Stimulated activated naive CD8-positive, alpha-beta T cell treated with anti-CD3 and anti-CD28 coated beads, Interleukin-15, amount 100 ng/mL, for 72 hours (primary cell): ENCODE measurements at regions not wholly inside any gene's neighbourhood (a gene's known extent, or its start where the extent isn't known, plus 50 kb on each side); places are given as distances from the start of the nearest gene placed in this dataset.
"Not testable (repeated sequence)": the region's sequence is repeated elsewhere in the genome, so short reads cannot be mapped to it uniquely, and the experiment has no call there.

Source experiments
- ATAC-seq: fragments of 150-1000 bp; cut with Tn5 transposase; 2 replicates; pipeline ENCODE4 v1.10.0; 2021; ENCODE audit warnings: mild to moderate bottlenecking, moderate library complexity
- DNase-seq, 2 donors: peaks; one replicate each; pipeline ENCODE4 v3.0.0; 2021 to 2022
- H3K27ac Mint-ChIP-seq, 2 donors: one replicate each; pipeline ENCODE4 v1.8.0; 2022; ENCODE audit warnings: mild to moderate bottlenecking in 2 of 2, mixed read lengths in 2 of 2, moderate library complexity in 2 of 2
- H3K27me3 Mint-ChIP-seq: one replicate; pipeline ENCODE4 v1.8.0; 2022; ENCODE audit warnings: mixed read lengths
- H3K4me1 Mint-ChIP-seq: one replicate; pipeline ENCODE4 v1.8.0; 2022; ENCODE audit warnings: mild to moderate bottlenecking, mixed read lengths
- H3K4me3 Mint-ChIP-seq, 2 donors: one replicate each; pipeline ENCODE4 v1.8.0; 2022; ENCODE audit warnings: mild to moderate bottlenecking in 2 of 2, mixed read lengths in 2 of 2, moderate library complexity in 1 of 2
- H3K9me3 Mint-ChIP-seq, 2 donors: one replicate each; pipeline ENCODE4 v1.8.0; 2022; ENCODE audit warnings: mixed read lengths in 2 of 2

DNA sequence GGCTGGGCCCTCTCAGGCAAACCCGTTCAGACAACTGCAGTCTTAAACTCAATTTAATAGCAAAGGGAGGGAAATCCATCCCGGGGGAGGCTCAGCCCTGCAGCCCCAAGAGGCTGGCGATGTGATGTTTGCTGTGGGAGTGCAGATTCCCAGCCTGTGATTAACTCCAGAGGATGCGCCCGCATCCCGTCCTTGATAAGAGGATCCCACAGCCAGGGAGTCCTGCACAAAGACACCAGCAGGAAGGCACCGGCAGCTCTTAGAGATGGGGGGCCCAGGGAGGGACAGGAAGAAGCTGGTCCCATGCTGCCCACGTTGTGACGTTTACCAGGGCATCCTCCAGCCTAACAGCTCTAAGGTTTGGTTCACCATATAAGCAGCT, 64.7 kb downstream of the MRPL36 start:
- ATAC-seq, result no peak
- Mint-ChIP-seq H3K27me3 (peaks cover 40% of the 10 kb centered on the region), H3K4me3 (no peak overlapping the region), H3K9me3 (no peaks in the 10 kb centered on the region), H3K4me1 (no peaks in the 10 kb centered on the region), H3K27ac (no peak overlapping the region)
- no peak for DNase-seq

DNA sequence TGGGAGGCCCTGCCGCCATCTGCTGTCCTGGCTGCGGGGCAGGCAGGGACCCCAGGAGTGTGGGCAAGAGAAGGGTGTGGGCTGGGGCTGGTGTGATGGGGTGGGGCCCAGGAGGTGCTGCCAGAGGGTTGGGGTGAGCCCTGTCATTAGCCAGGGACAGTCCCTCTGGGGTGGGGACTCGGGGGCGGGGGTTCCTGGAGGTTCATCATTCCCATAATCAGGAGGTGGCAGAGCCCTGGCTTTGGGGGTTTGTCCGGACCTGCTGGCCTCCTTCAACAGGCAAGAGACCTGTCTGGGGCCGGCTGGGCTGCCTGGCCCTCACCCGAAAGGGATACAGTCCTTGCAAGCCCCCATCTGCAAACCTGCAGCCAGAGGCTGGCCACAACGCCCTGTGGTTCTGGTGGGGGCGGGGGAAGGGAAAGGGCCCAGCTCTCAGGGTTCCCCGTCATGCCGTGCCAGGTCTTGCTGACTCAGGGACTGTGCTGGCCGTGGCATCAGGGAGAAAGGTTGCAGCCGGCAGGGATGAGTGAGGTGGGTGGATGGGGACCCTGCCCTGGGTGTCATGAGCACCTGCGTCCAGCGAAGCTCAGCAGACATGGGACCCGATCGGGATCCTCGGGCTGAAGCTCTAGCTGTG, 65.2 kb downstream of the MRPL36 start:
- ATAC-seq (no peak), DNase-seq (no peak)
- H3K27me3 Mint-ChIP-seq, result peaks cover 41% of the 10 kb centered on the region
- no peak overlapping the region for H3K4me3 Mint-ChIP-seq
- no peaks in the 10 kb centered on the region for H3K4me1 Mint-ChIP-seq
- no peaks in the 10 kb centered on the region for H3K9me3 Mint-ChIP-seq
- H3K27ac Mint-ChIP-seq, result no peak overlapping the region

DNA sequence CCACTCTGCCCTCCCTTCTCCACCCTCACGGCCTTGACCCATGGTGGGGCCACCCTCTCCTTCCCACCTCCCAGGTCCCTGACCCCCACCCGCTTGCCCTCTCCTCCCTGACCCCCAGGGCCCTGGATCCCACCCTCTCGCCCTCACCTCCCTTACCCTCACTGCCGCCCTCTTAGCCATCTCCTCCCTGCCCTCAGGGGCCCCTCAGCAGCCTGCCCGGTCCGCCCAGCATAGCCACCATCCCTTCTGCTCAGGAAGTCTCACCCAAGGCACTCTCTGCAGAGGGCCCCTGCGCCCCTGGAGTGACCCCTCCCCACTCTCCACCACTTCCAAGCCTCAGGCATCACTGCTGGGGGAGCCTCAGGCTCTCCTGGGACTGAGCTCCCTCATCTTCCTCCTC, 66.3 kb downstream of the MRPL36 start:
- Mint-ChIP-seq H3K4me1 (no peaks in the 10 kb centered on the region), H3K27ac (no peak overlapping the region), H3K4me3 (no peak overlapping the region), H3K27me3 (peaks cover 41% of the 10 kb centered on the region), H3K9me3 (no peaks in the 10 kb centered on the region)
- DNase-seq (no peak), ATAC-seq (peak; percentile 57)

DNA sequence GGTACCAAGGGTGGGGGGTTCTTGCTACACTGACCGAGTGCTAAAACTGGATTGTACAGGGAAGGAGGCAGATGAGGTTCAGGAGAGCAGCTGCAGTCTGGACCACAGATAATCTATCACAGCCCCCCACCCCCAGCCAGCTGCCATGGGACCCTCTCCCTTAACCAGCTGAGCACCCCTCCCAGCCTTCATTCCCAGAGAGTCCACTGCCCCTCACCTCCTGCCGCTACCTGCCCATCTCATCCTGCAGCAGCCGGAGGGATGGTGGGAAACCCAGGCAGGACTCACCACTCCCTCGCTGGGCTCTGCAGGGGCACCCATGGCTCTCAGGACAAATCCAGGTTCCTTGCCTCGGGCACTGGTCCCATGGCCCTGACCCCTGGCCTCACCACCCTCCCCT, 66.7 kb downstream of the MRPL36 start:
- no peak overlapping the region for H3K27ac Mint-ChIP-seq
- H3K27me3 Mint-ChIP-seq, result peaks cover 43% of the 10 kb centered on the region
- DNase-seq, result no peak
- H3K4me3 Mint-ChIP-seq, result no peak overlapping the region
- no peak for ATAC-seq
- no peaks in the 10 kb centered on the region for H3K9me3 Mint-ChIP-seq
- H3K4me1 Mint-ChIP-seq, result no peaks in the 10 kb centered on the region

DNA sequence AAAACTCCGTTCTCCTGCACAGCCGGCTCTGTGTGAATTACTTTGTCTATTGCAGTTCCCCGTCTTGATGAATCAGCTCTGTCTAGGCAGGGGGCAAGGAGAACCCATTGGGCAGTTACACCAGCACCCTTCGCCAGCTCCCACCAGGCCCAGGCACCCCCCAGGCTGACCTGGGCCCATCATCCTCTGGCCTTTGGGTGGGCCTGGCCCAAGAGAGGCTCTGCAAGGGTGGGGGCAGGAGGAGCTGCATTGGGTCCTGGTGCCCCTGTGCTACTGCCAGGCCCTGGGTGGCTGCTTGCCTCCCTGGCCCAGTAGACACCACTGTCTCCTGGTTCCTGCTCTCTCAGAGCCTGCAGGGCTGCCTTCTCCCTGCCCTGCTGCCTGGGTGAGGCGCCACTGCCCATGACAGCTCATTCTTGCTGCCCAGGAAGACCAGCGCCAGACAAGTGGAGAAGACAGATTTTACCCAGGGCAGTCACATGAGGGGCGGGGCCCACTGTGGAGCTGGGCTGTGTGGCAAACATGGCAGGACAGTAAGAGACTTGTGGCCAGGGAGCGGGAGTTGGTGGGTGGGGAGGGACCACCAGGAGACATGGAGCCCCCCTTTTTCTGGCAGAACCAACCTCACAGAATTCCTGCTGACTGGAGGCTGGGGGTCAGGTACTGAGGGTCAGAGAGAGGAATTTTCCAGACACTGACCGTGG, 67.2 kb downstream of the MRPL36 start:
- H3K9me3 Mint-ChIP-seq, result no peaks in the 10 kb centered on the region
- ATAC-seq (no peak), DNase-seq (no peak)
- no peaks in the 10 kb centered on the region for H3K4me1 Mint-ChIP-seq
- no peak overlapping the region for H3K4me3 Mint-ChIP-seq
- no peak overlapping the region for H3K27ac Mint-ChIP-seq
- H3K27me3 Mint-ChIP-seq, result peaks cover 48% of the 10 kb centered on the region

DNA sequence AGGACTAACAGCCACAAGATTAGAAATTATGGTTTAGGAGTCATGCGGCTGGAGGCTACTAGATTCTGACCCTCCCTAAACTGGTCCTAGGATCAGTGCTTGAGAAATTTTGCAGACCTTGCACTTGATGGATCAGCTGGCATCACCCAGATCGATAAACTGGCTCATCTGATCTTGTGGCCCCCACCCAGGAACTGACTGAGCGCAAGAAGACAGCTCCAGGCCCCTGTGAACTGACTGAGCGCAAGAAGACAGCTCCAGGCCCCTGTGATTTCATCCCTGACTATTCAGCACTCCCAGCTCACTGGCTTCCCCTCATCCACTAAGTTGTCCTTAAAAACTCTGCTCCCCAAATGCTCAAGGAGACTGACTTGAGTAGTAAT, 67.8 kb downstream of the MRPL36 start:
- H3K27ac Mint-ChIP-seq, H3K4me3 Mint-ChIP-seq, H3K4me1 Mint-ChIP-seq, ATAC-seq, DNase-seq, H3K9me3 Mint-ChIP-seq: not testable (repeated sequence)
- H3K27me3 Mint-ChIP-seq, result peaks cover 54% of the 10 kb centered on the region

DNA sequence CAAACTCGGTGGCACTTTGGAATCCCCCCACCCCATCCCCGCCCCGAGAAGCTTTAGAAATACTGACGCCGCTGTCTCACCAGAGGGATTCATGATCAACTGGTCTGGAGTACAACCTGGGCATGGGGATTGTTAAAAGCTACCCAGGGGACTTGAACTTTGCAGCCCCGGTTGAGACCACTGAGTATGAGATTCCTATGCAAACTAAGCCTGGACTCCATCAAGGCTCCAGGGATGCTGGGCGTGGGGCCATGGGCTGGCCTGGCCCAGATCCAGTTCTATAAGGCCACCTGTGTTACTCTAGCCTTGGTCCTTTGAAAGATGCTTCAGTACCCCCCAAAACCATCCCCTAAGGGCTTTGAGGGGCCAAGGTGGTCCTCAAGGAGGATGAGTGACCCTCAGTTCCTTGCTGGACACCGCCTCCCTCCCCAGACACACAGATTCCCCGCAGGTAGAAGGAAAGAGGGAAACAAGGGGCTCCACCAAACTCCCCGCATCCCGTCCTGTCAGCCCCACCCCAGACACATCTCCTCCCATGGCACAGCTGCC, 68.5 kb downstream of the MRPL36 start:
- ATAC-seq, result no peak
- Mint-ChIP-seq H3K4me3 (no peak overlapping the region), H3K27ac (no peak overlapping the region), H3K4me1 (no peaks in the 10 kb centered on the region), H3K27me3 (peaks cover 55% of the 10 kb centered on the region), H3K9me3 (no peaks in the 10 kb centered on the region)
- DNase-seq, result no peak

DNA sequence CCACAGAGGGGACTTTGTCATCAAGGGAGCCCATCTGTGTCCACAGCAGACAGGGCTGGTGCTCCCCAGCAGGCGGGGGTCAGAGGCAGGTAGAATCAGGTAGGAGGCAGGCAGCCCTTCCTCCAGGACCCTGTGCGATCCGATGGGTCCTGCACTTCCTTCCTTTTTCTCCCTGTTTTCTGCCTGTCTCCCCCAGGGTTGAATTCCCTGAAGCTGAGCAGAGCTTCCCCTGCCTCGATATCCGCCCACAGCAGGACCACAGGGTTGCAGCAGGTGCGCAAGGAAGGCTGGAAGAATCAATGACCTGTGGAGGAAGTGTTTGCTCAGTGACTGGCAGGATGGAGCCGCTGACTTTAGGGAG, 69.2 kb downstream of the MRPL36 start:
- no peak for ATAC-seq
- peaks cover 58% of the 10 kb centered on the region for H3K27me3 Mint-ChIP-seq
- no peaks in the 10 kb centered on the region for H3K9me3 Mint-ChIP-seq
- peaks cover 6% of the 10 kb centered on the region for H3K4me1 Mint-ChIP-seq
- no peak for DNase-seq
- no peak overlapping the region for H3K4me3 Mint-ChIP-seq
- H3K27ac Mint-ChIP-seq, result no peak overlapping the region

DNA sequence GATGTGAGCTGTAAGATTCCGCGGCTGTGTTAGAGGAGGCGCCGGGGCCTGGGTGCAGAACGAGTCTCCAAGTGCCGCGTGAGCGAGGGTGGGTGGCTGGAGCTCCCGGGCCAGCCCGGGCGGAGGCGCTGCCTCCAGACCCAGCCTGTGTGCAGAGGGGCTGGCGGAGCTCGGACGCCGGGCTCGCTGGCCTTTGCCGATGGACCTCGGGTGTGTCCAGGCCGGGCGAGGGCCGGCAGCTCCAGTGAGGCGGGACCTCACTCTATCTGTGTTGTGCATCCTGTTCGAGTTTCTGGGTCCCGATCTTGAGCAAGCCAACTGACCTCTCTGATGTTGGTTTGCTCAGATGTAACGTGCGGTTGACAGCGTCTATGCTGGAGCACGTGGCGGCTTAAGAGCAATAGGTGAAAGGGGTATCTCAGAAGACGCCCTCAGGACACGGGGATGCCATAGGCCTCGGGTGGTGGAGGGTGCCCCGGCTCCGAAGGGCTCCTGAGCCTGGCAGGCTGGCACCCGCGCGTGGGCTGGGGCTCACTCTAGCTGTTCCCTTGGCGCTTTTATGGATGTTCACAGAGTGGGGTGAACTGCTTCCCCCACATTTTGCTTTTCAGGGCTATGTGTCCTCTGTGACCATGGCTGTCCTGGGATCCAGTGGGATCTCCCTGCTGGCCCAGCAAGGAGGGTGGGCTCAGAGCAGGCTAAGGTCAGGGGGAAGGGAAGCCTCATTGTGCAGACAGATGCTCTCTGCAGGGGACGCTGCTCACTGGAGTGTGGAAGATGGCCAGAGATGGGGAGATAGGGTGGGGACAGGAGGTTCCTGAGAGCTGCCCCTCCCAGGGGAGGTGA, 69.8 kb downstream of the MRPL36 start:
- H3K27ac Mint-ChIP-seq, result no peak overlapping the region
- DNase-seq (no peak), ATAC-seq (no peak)
- H3K9me3 Mint-ChIP-seq, result no peaks in the 10 kb centered on the region
- H3K27me3 Mint-ChIP-seq, result peaks cover 64% of the 10 kb centered on the region
- no peak overlapping the region for H3K4me3 Mint-ChIP-seq
- H3K4me1 Mint-ChIP-seq, result peaks cover 8% of the 10 kb centered on the region

DNA sequence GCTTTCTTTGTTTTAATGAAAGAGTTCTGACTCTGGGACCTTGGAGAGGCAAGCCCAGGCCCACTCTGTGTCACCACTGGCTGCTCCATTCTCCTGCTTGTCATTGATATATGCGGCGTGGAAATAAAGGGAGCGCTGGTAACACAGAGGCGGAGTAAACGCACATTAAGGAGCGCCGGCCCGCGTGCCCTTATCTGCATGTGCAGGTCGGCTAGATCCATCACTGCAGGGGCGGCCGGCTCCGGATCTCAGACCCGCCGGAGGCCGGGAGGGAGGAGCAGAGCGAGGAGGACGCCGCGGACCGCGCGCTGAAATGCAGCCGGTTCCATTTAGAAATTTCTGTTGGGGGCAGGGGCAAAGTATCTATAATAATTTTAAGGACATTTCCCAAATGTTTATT, 70.8 kb downstream of the MRPL36 start:
- H3K4me1 Mint-ChIP-seq, result peaks cover 8% of the 10 kb centered on the region
- no peak overlapping the region for H3K4me3 Mint-ChIP-seq
- H3K27ac Mint-ChIP-seq, result no peak overlapping the region
- H3K9me3 Mint-ChIP-seq, result no peaks in the 10 kb centered on the region
- ATAC-seq, result no peak
- no peak for DNase-seq
- H3K27me3 Mint-ChIP-seq, result peaks cover 72% of the 10 kb centered on the region

DNA sequence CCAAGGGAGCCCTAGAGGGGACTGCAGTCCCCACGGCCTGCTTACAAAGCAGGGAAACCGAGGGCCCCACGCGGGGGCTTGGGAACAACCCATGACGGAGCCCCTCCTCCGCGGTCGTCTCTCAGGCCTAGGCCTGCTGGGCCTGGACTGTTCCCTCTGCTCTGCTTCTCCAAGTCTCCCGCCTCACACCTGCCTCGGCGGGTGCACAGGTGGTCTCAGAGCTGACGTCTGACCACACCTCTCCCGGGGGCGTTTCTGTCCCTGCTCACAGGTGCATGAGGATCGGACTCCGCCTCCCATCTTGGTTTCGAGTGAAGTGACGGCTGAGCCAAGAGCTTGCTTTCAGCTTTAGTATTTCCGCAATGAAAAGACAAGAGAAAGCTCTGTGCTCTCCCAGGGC, 72.1 kb downstream of the MRPL36 start:
- DNase-seq (no peak), ATAC-seq (no peak)
- H3K27ac Mint-ChIP-seq, result no peak overlapping the region
- peaks cover 72% of the 10 kb centered on the region for H3K27me3 Mint-ChIP-seq
- H3K4me3 Mint-ChIP-seq, result no peak overlapping the region
- no peaks in the 10 kb centered on the region for H3K9me3 Mint-ChIP-seq
- peaks cover 8% of the 10 kb centered on the region for H3K4me1 Mint-ChIP-seq

DNA sequence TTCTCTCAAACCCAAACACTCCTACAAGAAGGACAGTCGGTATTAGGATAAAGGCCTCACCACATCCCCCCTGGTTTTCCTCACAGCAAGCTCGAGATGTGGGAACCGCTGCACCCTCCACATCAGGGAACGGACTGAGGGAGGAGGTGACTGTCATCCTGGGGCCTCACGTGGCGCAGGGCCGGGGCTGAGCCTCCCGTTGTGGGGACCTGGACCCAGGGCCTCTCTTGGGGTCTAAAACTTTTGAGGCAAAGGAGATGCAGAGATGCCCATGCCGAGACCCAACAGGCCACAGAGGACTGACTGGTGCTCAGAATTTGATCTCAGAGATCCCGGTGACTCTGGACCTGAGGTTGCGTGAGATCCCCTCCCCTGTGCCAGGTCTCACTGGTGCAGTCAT, 72.7 kb downstream of the MRPL36 start:
- DNase-seq (no peak), ATAC-seq (no peak)
- Mint-ChIP-seq H3K4me1 (peaks cover 8% of the 10 kb centered on the region), H3K27me3 (peaks cover 69% of the 10 kb centered on the region), H3K27ac (no peak overlapping the region), H3K4me3 (no peak overlapping the region), H3K9me3 (no peaks in the 10 kb centered on the region)

DNA sequence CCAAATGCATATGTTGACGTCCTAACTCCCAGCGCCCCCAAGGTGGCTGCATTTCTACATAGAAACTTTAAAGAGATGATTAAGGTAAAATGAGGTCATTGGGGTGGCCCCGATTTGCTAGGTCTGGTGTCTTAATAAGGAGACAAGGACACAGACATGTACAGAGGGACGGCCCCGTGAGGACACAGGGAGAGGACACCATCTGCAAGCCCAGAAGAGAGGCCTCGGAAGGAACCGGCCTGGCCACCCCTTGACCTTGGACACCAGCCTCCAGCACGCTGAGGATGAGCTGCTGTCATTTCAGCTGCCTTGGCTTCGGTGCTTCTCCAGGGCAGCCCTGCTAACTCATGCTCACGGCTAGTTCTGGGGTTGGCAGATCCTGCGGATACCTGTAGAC, 73.2 kb downstream of the MRPL36 start:
- no peak for DNase-seq
- H3K4me3 Mint-ChIP-seq, result no peak overlapping the region
- ATAC-seq, result no peak
- H3K27ac Mint-ChIP-seq, result no peak overlapping the region
- H3K9me3 Mint-ChIP-seq, result no peaks in the 10 kb centered on the region
- peaks cover 72% of the 10 kb centered on the region for H3K27me3 Mint-ChIP-seq
- H3K4me1 Mint-ChIP-seq, result peaks cover 8% of the 10 kb centered on the region

DNA sequence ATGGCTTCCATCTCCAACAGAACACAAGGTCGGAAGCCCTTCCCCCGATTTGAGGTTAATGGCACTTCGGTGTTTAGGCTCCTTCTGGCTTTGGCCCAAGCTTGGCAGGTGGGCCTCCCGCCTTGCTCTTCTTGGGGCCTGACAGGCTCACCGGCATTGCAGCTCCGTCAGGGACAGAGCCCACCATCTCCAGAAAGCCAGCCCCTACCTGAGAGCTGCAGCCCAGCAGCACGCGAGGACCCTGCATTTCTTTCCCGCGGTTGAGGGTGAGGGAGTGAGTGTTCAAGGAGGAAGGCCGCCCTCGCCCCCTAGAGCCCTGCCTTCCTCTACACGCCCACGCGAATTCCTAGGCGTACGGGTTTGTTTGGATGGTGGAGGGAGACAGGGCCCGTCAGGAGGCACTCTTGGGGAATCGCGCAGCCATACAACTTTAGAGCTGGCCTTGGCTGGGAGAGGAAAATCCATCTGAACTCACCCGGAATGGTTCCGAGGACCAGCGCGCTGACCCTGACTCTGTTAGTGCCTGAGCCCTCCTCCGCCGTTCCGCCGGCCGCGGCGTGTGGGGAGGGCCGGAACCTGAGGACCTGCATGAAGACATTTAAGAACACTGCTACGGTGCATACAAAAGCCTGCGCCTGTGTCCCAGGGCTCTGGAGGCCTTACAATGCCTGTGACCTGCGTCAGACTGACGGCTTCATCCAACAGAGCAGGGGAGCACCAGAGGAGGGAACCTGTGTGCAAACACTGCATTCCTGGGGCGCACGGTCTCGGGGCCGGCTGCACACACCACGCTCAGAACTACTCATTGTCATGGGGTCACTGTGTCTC, 73.8 kb downstream of the MRPL36 start:
- ATAC-seq (no peak), DNase-seq (no peak)
- peaks cover 8% of the 10 kb centered on the region for H3K4me1 Mint-ChIP-seq
- H3K27me3 Mint-ChIP-seq, result peaks cover 78% of the 10 kb centered on the region
- H3K4me3 Mint-ChIP-seq, result peak overlapping the region; percentile 27 to 59
- H3K9me3 Mint-ChIP-seq, result no peaks in the 10 kb centered on the region
- peak overlapping the region in 1 of 2 donors; percentile 80 for H3K27ac Mint-ChIP-seq

DNA sequence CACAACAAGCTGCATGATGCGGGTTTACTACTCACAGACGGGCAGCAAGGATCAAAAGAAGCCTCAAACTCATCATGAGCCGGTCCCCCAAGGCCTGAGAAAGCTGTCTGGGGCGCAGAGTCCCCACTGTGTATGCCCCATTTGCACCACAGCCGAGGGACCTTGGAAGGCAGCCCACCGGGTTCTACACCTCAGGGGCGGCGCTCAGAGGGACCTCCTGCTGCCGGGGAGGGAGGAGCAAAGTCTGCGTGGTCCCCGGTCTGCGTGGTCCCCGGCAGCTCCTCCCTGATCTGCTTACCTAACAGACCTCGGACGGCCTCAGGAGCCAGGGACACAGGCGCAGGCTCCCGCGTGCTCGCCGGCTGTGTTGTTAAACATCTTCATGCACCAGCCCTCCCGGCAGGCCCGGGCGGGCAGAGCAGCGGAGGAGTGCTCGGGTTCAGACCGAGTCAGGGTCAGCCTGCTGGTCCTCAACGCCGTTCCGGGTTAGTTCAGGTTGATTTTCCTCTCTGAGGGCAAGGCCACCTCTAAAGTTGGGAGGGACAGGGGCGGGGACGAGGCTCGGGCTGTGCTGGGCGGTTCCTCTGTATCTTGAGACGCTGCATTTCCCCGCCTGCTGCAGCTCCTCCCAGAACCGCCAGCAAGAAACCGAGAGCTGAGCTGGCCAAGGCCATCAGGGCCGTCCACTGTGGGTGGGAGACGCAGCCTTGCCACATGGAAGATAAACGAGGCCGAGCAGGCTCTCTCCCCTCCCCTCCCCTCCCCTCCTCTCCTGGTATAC, 74.6 kb downstream of the MRPL36 start:
- H3K27me3 Mint-ChIP-seq, result peaks cover 77% of the 10 kb centered on the region
- ATAC-seq, result peak; percentile 60
- H3K27ac Mint-ChIP-seq, result peak overlapping the region in 1 of 2 donors; percentile 33
- H3K4me1 Mint-ChIP-seq, result peaks cover 8% of the 10 kb centered on the region
- DNase-seq, result no peak
- H3K4me3 Mint-ChIP-seq, result peak overlapping the region; percentile 26 to 59
- H3K9me3 Mint-ChIP-seq, result peaks cover 3 to 5% of the 10 kb centered on the region in 2 donors
